Fibroblast of skin of abdomen (primary cell): ENCODE measurements at regions not wholly inside any gene's neighbourhood (a gene's known extent, or its start where the extent isn't known, plus 50 kb on each side); places are given as distances from the start of the nearest gene placed in this dataset.

Experiments used
- DNase-seq: peaks from one replicate; pipeline ENCODE4 v3.0.0-alpha.2; 2013

- DNase-seq, result no peak
These were observed 168.0 kb downstream of the SNX10 start for GRCh38 chr7:26459540-26460193.

GRCh38 chr7:26460351-26461085 lies 168.9 kb downstream of the SNX10 start:
- no peak for DNase-seq

- DNase-seq, result no peak
These were observed 169.9 kb downstream of the SNX10 start for GRCh38 chr7:26461518-26461917.

GRCh38 chr7:26466007-26466406 lies 174.3 kb downstream of the SNX10 start:
- DNase-seq, result no peak

GRCh38 chr7:26467104-26467503 lies 175.4 kb downstream of the SNX10 start:
- DNase-seq, result no peak

- no peak for DNase-seq
These were observed 175.9 kb downstream of the SNX10 start for GRCh38 chr7:26467541-26467940.

GRCh38 chr7:26468625-26469024 lies 177.0 kb downstream of the SNX10 start:
- DNase-seq, result no peak

GRCh38 chr7:26469188-26469587 lies 177.5 kb downstream of the SNX10 start:
- DNase-seq, result no peak

GRCh38 chr7:26470691-26471090 lies 179.0 kb downstream of the SNX10 start:
- DNase-seq, result no peak

- DNase-seq, result no peak
These were observed 179.8 kb downstream of the SNX10 start for GRCh38 chr7:26471306-26472075.

GRCh38 chr7:26472971-26473370 lies 181.3 kb downstream of the SNX10 start:
- DNase-seq, result no peak

- DNase-seq, result no peak
These were observed 184.6 kb downstream of the SNX10 start for GRCh38 chr7:26476271-26476670.

GRCh38 chr7:26477381-26477990 lies 185.8 kb downstream of the SNX10 start:
- no peak for DNase-seq

- no peak for DNase-seq
These were observed 186.9 kb downstream of the SNX10 start for GRCh38 chr7:26478550-26478949.

GRCh38 chr7:26479581-26479980 lies 187.9 kb downstream of the SNX10 start:
- no peak for DNase-seq

GRCh38 chr7:26480156-26480555 lies 188.5 kb downstream of the SNX10 start:
- DNase-seq, result no peak

GRCh38 chr7:26482927-26483326 lies 191.3 kb downstream of the SNX10 start:
- DNase-seq, result no peak

- no peak for DNase-seq
These were observed 192.2 kb downstream of the SNX10 start for GRCh38 chr7:26483843-26484242.

- DNase-seq, result peak; percentile 8
These were observed 193.8 kb downstream of the SNX10 start for GRCh38 chr7:26485367-26485934.

GRCh38 chr7:26486153-26486552 lies 194.5 kb downstream of the SNX10 start:
- DNase-seq, result no peak

- no peak for DNase-seq
These were observed 196.3 kb downstream of the SNX10 start for GRCh38 chr7:26487780-26488515.

GRCh38 chr7:26489391-26489790 lies 197.7 kb downstream of the SNX10 start:
- DNase-seq, result no peak
